ENCODE measurements at regions not wholly inside any gene's neighbourhood (a gene's known extent, or its start where the extent isn't known, plus 50 kb on each side); places are given as distances from the start of the nearest gene placed in this dataset.
"Not testable (repeated sequence)": the region's sequence is repeated elsewhere in the genome, so short reads cannot be mapped to it uniquely, and the experiment has no call there.

DNA sequence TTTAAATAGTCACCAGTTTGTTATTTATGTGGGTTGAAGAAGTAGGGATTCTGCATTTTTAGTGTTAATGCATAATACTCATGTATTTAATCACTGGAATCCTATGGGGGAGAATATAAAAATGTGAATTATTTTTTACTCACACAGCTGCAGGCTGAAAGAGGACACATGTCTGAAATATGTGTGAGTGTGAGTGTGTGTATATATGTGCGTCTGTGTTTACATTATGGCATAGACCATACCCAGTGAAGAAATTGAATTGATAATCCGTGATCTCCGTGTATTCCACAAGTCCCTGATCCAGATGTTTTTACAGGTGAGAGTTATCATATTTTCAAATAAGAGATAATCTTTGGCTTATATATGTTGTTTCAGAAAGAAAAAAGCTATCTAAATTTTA is 225.3 kb downstream of the ICOS start:
- ATAC-seq (ENCODE audit: low FRiP score) (no peak), DNase-seq (ENCODE audit: low spot score) (no peak)
- TF ChIP-seq, protein P1, sequence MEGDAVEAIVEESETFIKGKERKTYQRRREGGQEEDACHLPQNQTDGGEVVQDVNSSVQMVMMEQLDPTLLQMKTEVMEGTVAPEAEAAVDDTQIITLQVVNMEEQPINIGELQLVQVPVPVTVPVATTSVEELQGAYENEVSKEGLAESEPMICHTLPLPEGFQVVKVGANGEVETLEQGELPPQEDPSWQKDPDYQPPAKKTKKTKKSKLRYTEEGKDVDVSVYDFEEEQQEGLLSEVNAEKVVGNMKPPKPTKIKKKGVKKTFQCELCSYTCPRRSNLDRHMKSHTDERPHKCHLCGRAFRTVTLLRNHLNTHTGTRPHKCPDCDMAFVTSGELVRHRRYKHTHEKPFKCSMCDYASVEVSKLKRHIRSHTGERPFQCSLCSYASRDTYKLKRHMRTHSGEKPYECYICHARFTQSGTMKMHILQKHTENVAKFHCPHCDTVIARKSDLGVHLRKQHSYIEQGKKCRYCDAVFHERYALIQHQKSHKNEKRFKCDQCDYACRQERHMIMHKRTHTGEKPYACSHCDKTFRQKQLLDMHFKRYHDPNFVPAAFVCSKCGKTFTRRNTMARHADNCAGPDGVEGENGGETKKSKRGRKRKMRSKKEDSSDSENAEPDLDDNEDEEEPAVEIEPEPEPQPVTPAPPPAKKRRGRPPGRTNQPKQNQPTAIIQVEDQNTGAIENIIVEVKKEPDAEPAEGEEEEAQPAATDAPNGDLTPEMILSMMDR (IDR thresholded peaks at IDR 0.05): no peak

- DNase-seq (ENCODE audit: low spot score) (no peak), ATAC-seq (ENCODE audit: low FRiP score) (no peak)
- TF ChIP-seq, protein P1 (IDR thresholded peaks at IDR 0.05): no peak
Measured at GRCh38 chr2:204166961-204167360, 230.4 kb downstream of the ICOS start.

DNA sequence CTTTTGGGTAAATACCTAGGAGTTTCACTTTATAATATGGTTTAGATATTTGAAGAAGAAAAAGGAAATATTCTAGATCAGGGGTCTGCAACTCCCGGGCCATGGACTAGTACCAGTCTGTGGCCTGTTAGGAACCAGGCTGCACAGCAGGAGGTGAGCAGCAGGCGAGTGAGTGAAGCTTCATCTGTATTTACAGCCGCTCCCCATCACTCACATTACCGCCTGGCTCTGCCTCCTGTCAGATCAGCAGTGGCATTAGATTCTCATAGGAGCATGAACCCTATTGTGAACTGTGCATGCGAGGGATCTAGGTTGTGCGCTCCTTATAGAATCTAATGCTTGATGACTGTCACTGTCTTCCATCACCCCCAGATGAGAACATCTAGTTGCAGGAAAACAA is 231.1 kb downstream of the ICOS start:
- not testable (repeated sequence) for ATAC-seq (ENCODE audit: low FRiP score); DNase-seq (ENCODE audit: low spot score)

DNA sequence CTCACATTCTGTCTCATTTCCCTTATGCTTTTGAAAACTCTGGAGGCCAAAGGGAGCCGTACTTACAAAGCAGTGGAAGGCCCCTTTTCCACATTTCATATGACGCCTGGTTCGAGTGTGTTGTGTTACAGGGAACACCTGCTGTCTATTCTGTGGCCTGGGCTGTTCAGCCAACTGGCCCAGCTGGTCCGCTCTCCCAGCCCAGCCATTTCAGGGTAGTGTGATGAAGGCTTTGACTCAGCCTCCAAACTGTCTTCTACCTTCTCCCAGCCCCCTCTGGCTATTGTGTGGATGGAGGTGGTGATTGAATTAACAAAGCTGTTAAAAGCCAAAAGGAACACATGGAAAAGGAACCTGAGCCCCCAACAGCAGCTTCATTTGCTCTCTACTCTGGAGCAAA is 233.8 kb downstream of the ICOS start:
- ATAC-seq (ENCODE audit: low FRiP score): no peak
- DNase-seq (ENCODE audit: low spot score): no peak
- TF ChIP-seq, protein P1 (IDR thresholded peaks at IDR 0.05): no peak

GRCh38 chr2:204171432-204172144 is 235.0 kb downstream of the ICOS start:
- TF ChIP-seq, protein P1 (IDR thresholded peaks at IDR 0.05): no peak
- ATAC-seq (ENCODE audit: low FRiP score): no peak
- no peak for DNase-seq (ENCODE audit: low spot score)

DNA sequence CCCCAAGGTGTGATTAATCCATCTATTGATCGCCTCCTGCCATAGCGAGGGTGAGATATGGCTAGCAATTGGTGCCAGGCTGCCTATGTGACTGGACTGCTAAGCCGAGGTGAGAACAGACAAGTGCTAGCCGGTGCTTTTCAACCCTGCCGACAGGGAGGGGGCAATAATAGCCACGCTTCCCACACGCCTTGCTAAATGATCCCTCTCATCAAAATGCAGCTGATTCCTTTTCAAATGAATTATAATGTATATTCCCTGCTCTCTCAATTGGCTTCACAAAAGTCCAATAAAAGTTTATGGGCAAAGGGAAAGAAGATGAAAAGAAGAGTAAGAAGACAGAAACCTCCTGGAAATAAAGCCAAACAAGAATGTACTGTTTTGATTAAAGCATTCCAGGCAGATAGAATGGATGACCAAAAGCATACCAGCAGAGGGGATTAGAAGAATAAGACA is 235.6 kb downstream of the ICOS start:
- TF ChIP-seq, protein P1 (IDR thresholded peaks at IDR 0.05): no peak
- ATAC-seq (ENCODE audit: low FRiP score) (no peak), DNase-seq (ENCODE audit: low spot score) (no peak)

DNA sequence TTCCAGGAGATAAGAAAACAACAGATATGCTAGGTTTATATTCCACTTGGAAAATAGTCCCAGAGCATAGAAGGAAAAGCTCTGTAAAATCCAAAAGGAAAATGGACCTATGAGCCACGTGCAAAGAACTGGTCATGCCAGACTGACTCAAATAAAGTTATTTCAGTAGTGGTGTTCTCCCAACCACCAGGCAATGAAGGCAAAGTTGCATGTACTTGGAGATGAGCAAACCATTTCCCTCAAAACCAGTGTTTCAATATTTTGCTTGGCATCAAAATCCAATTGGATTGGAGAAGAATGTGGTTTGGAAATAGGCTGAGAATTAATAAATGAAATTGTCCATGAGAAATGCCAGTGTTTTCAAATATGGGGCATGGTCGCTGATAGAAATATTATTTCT is 237.5 kb downstream of the ICOS start:
- TF ChIP-seq, protein P1 (IDR thresholded peaks at IDR 0.05): no peak
- ATAC-seq (ENCODE audit: low FRiP score): no peak
- no peak for DNase-seq (ENCODE audit: low spot score)
